ENCODE measurements at regions not wholly inside any gene's neighbourhood (a gene's known extent, or its start where the extent isn't known, plus 50 kb on each side); places are given as distances from the start of the nearest gene placed in this dataset.
"Not testable (repeated sequence)": the region's sequence is repeated elsewhere in the genome, so short reads cannot be mapped to it uniquely, and the experiment has no call there.

DNA sequence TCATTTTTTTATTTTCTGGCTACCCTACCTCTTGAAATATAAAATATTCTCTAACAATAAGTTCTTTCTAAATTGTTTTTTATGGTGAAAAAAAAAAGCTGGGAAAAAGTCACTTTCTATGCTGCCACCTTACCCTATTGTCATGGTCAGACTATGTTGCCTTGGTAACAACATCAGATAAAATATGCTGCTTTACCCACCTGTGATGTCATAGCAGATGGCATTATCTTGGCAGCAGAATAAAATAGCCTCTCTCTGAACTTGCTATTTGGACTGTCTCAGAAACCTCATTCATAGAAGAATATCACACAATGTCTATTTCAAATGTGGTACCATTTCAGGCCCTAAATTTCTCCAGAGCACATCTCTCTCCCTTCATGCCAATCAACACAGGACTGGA is 69.6 kb upstream of the SGIP1 start:
- Histone ChIP-seq H3K27ac (no peak overlapping the region), H3K36me3 (no peaks in the 10 kb centered on the region), H3K4me1 (no peaks in the 10 kb centered on the region), H3K4me3 (no peak overlapping the region), H3K9me3 (peaks cover 0 to 6% of the 10 kb centered on the region in 2 donors), H3K27me3 (no peaks in the 10 kb centered on the region)
- DNase-seq (ENCODE audit: low spot score): no peak
- TF ChIP-seq, protein P1, sequence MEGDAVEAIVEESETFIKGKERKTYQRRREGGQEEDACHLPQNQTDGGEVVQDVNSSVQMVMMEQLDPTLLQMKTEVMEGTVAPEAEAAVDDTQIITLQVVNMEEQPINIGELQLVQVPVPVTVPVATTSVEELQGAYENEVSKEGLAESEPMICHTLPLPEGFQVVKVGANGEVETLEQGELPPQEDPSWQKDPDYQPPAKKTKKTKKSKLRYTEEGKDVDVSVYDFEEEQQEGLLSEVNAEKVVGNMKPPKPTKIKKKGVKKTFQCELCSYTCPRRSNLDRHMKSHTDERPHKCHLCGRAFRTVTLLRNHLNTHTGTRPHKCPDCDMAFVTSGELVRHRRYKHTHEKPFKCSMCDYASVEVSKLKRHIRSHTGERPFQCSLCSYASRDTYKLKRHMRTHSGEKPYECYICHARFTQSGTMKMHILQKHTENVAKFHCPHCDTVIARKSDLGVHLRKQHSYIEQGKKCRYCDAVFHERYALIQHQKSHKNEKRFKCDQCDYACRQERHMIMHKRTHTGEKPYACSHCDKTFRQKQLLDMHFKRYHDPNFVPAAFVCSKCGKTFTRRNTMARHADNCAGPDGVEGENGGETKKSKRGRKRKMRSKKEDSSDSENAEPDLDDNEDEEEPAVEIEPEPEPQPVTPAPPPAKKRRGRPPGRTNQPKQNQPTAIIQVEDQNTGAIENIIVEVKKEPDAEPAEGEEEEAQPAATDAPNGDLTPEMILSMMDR (IDR thresholded peaks at IDR 0.05): no peak

DNA sequence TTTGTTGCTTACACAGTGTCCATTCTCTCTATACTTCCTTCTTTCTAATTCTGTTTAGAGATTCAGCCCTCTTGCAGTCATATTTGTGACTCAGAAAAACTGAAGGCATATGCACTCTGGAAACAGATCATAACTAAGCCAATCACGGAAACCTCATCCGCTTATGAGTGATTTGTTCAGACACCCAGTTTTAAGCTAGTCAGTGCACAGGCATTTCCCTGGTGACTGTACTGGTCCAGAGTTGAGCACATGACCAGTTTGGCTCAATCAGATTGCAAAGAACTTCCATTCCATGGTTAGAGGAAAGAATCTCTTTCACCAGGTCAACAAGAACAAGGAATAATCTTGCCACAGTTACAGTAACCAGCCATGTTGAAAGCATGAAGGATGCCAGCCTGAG is 69.2 kb upstream of the SGIP1 start:
- Histone ChIP-seq H3K27me3 (no peaks in the 10 kb centered on the region), H3K4me1 (no peaks in the 10 kb centered on the region), H3K4me3 (no peak overlapping the region), H3K27ac (no peak overlapping the region), H3K9me3 (peaks cover 0 to 1% of the 10 kb centered on the region in 2 donors), H3K36me3 (no peaks in the 10 kb centered on the region)
- TF ChIP-seq, protein P1 (IDR thresholded peaks at IDR 0.05): no peak
- no peak for DNase-seq (ENCODE audit: low spot score)

DNA sequence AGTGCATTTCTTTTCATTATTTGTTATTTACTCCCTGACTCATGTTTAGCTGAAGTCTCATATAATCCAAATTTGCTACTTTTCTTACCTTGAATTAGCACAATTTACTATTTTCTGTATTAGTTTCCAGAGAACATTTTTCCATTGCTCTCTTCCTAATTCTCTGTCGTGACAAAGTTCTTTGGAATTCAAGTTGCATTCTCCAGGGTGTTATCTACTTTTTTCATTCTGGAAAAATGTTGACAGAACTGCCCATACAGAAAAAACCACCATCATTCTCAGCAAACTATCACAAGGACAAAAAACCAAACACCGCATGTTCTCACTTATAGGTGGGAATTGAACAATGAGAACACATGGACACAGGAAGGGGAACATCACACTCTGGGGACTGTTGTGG is 67.3 kb upstream of the SGIP1 start:
- not testable (repeated sequence) for H3K36me3 ChIP-seq; DNase-seq (ENCODE audit: low spot score); H3K9me3 ChIP-seq; H3K27ac ChIP-seq; H3K4me3 ChIP-seq; H3K27me3 ChIP-seq; H3K4me1 ChIP-seq

DNA sequence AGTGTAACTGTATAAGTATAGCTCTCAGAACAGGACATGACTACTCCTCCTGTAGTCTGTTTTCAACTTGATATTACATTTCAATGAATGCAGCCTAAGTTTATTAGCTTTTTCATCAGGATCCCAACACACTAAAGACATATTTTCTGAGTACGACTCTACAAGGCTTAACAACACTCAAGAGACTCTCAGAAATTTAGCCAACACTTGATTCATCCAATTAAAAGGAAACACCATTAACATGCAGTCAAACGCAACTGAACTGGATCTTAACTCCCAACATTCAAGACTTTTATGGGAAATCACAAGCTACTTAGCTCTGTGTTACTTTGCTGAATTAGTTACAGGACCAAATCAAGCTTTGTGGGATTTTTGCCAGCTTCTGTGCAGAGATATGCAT is 65.2 kb upstream of the SGIP1 start:
- no peaks in the 10 kb centered on the region for H3K4me1 ChIP-seq
- H3K27ac ChIP-seq: no peak overlapping the region
- no peaks in the 10 kb centered on the region for H3K36me3 ChIP-seq
- TF ChIP-seq, protein P1 (IDR thresholded peaks at IDR 0.05): no peak
- H3K4me3 ChIP-seq: no peak overlapping the region
- no peaks in the 10 kb centered on the region for H3K27me3 ChIP-seq
- H3K9me3 ChIP-seq: no peaks in the 10 kb centered on the region
- DNase-seq (ENCODE audit: low spot score): no peak

DNA sequence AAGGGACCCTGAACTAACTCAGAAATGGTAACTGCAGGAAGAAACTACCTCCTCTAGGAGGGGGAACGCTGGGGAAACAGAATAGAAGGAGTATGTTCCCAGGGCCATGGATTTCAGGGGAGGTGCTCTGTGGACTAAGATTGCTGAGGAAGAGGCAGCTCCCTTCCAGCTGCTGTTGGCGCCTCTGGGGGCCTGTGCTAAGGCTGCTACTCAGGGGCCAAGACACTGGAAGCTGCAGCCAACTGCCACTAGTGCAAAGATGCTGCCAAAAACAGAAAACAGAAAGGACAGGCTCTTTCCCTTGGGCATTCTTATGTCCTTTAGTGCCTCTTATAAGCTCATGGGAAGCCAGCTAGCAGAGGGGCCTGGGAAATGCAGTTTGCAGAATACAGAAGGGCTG is 58.0 kb upstream of the SGIP1 start:
- no peak for DNase-seq (ENCODE audit: low spot score)
- H3K27me3 ChIP-seq: no peaks in the 10 kb centered on the region
- H3K27ac ChIP-seq: no peak overlapping the region
- H3K4me1 ChIP-seq: no peaks in the 10 kb centered on the region
- no peaks in the 10 kb centered on the region for H3K9me3 ChIP-seq
- no peak overlapping the region for H3K4me3 ChIP-seq
- TF ChIP-seq, protein P1 (IDR thresholded peaks at IDR 0.05): no peak
- H3K36me3 ChIP-seq: no peaks in the 10 kb centered on the region

DNA sequence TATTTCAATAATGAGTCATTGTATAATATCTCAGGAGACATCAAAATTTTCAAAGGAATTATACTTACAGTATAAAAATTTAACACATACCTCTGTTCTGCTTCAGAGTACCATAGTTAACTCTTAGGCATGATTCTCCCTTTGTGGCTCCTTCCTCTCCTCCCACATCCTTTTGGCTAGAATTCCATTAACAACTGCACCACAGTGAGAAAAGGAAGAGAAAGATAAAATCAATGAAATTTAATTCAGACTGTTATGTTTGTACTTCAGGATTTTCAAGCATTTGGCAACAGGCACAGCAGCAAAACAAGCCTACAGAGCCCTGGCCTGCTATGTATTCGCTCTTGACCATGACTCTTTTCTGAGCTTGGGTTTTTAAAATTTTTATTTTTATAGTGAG is 57.2 kb upstream of the SGIP1 start:
- TF ChIP-seq, protein P1 (IDR thresholded peaks at IDR 0.05): no peak

More for the DNA sequence above, 57.2 kb upstream of the SGIP1 start:
- Histone ChIP-seq H3K4me3 (no peak overlapping the region), H3K4me1 (no peaks in the 10 kb centered on the region), H3K9me3 (no peaks in the 10 kb centered on the region), H3K36me3 (no peaks in the 10 kb centered on the region), H3K27ac (no peak overlapping the region), H3K27me3 (no peaks in the 10 kb centered on the region)
- DNase-seq (ENCODE audit: low spot score): no peak
